HG02588 (cell line): ENCODE measurements at regions not wholly inside any gene's neighbourhood (a gene's known extent, or its start where the extent isn't known, plus 50 kb on each side); places are given as distances from the start of the nearest gene placed in this dataset.

Source experiments
- ATAC-seq: cut with Tn5 transposase; IDR thresholded peaks from one replicate; pipeline ENCODE4 v1.9.1; 2021; ENCODE audit warnings: mild to moderate bottlenecking, moderate library complexity; ENCODE audit not compliant: unreplicated experiment

DNA sequence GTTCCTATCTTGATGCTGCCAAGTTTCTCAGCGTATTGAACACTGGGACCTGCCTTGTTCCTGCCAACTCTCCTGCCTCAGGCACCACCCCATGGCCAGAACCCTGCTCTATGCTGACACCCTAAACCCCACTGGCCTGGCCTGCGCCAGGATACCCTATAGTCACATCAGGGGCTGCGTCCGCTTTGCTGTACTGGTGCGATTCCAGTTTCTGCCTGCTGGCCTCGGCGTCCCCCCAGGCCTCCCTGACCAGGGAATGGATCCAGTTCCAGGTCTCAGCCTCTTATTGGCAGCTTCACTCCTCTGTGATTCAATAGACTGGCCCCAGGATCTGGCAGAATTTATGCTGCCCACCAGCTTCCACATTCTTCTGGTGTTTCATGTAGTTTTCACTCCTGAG is 55.0 kb downstream of the GPR6 start:
- no peak for ATAC-seq

DNA sequence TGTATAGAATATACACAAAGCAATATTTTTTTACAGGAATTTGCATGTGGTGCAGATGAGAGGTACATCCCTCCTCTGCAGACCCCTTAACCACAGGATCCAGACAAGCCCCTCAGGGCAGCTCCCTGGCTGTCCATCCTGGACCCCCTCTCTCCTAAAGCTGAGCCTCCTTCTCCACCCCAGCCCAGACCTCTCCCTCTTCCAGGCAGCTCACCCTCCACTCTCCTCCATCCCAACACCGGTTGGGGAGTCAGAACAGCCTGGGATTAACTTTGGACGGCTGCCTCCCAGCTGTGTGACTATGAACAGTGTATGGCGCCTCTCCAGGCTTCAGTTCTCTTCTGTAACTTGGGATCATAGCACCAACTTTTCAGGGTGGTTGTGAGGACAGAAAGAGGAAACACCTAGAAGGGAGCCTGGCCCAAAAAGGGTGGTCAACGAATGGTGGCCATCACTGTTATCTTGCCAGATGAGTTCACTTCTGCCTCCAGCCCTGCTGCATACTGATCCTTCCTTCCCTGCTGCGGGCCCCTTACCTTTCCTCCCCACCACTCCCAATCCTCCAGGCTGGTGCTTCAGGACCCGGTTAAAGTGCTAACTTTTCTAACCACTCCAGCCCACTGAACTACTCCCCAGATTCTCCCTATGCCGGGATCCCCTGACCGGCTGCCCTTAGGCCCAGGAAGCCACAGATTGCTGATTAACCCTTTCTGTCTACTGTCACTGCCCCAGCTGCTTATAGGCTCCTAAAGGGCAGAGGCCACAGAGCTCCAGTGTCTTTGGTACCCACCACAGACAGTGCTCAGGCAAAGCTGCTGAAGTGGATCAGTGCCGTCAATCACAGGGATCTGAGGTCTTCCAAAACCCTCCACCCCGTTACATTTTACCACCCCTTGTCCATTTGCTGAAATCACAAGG is 55.9 kb downstream of the GPR6 start:
- ATAC-seq = no peak

DNA sequence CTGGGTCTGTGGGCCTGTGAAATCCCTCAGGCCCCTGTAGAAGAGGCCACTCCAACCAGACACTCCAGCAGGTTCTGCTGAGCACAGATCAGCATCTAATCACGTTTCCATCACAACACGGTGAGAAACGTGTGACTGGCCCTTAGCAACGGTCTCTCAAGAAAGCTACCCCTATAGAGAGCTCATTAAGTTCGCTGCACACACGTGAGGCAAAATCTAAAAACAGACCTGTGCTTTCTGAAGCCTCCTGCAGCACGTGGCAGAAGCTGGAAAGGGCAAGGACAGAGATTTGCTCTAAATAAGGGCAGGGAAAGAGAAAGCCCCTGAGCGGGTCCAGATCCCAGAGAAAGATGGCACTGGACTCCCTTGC is 56.5 kb downstream of the GPR6 start:
- ATAC-seq = no peak

DNA sequence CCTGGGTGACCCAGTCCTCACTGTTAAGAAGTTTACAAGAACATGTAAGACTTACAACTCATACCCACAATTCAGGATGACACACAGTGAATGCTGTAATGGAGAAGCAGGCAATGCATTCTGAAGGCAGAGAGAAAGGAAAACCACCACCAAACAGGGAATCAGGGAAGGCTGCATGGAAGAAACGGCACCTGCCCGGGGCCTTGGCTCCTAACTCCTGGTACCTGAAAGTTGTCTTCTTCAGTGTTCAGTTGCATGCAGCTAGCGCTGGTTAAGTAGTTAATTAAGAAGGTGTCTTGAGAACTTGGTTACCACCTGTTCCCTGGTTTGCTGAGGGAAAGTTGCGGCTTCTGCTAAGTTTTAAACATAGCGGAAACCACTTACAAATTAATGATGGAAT is 57.2 kb downstream of the GPR6 start:
- ATAC-seq = no peak

DNA sequence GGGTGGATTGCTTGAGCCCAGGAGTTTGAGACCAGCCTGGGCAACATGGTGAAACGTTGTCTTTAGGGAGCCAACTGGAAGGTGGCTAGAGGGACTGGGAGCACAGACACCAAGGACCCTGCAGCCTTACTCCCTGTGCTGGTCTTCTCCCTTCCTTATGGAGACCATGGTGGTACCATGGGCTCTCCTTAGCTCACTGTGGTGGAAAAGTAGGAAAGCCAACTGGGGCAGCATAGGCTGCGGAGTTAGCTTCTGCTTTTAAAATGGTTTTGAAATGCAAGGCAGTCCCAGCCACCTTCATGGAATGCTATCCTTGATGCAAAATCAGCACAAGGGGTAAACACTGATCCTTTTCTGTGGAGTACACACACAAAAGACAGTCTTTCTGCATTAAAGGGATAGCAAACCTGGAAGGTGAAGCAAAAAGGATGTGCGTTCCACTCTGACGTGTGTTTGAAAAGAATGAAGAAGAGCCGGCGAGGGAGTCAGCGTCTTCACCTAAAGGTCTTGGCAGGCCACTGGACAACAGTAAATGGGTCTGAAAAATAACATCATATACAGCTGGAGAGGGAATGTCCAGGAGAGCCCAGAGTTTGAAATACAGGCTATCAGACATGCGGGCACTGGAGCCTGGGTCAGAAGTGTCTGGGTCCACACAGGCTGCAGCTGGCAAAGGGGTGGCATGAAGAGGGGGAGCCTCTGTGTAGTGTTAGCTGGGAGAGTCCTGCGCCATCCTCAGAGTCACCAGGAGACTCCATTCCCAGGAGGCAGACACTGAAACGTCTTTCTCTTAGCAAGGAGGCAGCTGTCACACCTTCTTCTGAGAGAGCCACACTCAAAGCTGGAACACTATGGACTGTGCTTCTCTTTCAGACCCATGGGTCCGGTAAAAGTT is 58.5 kb downstream of the GPR6 start:
- no peak for ATAC-seq

DNA sequence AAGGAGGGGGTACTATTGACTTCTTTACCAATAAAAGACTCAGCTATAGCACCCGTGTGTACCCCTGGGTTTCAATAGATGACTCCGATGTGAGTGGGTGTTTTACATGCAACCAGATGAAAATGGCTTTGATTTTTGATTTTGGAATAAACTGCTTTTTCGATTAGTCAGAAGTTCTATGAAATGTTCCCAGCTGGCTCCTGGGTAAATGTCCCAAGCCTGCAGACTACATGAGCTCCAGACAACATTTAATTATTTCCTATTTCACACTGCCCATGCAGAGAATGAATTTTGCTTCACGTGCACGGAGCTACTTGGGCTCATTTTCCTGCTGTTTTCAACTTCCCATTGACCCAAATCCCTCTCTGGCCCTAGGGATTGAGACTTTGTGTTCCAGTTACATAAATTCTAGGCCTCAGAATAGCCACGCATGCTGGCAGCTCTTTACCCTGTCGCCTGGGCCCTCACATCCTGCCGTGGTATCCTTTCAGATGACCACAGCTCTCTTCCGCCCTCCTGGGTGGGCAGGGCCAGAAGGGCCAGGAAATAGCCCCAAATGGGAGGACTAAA is 59.7 kb downstream of the GPR6 start:
- ATAC-seq = no peak

DNA sequence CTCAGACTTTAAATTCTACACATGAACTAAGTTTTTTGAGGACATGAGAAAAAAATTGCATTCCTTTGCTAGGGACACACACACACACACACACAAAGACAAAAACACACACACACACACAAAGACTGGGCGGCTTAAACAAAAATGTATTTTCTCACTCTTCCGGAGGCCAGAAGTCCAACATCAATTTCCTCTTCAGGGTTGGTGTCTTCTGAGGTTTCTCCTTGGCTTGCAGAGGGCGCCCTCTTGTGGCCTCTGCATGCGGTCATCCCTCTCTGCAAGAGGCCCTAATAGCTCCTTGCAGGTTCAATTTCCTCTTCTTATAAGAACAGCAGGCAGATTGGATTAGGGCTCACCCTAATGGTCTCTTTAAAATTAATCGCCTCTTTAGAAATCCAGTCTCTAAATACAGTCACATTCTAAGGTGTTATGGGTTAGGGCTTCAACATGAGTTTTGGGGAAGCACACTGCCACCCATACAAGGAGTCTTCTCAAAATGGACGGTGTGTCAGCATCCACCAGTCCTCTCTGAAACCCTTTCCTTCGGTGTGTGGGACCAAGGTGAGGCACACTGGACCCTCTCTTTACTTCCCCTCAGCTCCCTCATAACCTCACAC is 61.4 kb downstream of the GPR6 start:
- ATAC-seq = peak; percentile 84

DNA sequence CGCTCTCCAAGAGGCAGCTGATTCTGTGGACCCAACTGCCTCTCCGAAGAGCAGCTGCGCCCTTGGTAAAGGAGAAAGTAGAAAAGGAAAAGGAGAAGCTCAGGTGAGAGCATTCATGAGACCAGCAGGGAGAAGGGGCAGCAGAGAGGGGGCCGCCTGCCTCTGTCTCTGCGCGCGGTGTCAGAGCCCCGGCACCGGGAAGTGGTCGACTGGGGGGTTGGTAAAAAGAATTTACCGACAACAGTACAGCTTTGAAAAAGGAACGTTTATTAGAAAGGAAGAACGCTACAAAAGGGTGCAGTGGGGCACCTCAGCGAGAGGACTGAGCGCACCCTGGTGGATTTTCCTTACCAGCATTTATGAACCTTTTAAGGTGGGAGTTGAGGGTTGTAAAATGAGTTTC is 61.9 kb downstream of the GPR6 start:
- ATAC-seq = peak; percentile 43

DNA sequence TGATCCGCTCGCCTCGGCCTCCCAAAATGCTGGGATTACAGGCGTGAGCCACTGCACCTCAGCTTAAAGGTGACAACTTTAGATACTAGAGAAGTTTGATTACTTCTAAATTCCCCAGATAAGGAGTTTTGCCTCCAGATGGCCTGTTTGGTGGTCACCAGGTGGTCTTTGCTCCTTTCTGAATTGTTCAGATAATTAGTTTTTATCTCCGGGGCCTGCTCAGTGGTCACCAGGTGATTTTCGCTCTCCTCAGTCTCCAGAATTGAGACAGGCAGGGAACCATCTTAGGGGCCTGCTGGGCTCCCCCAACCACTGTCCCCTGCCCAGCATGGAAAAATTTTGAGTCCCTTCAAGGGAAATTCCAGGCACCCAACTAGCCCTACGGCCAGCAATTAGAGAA is 62.6 kb downstream of the GPR6 start:
- no peak for ATAC-seq

DNA sequence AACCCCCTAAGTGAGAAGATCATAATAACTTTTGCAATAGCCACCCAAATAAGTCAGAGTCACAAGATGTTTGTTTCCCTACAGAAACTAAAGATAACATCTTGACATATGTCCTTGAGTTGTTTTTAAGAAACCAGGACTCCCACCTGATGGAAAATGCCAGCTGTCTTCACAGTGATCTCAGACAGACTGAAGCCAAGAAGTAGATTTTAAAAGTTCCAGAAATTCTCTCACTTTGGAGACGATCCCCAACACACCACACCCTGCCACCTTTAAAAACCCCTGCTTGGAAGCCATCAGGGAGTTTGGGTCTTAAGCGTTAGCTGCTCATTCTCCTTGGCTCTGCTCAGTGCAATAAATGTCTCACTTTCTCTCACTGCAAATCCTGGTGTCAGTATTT is 63.0 kb downstream of the GPR6 start:
- ATAC-seq = no peak

DNA sequence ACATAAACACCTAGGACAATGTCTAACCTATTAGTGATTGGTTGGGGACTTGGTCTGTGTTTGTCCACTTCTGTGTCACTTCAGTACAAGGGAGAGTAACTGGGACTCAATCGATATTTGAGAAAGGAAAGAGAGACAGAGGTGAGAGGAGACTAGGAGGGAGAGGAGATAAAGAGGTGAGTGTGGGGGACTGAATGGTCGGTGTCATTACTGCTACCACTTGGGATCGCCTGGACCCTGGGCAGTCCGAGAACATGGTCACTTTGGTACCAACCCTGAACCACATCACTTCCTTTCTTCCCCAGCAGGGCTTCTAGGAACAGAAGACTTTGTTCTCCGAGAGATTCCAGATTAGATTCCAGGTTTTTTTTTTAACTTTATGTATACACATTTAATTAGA is 63.7 kb downstream of the GPR6 start:
- ATAC-seq = no peak

DNA sequence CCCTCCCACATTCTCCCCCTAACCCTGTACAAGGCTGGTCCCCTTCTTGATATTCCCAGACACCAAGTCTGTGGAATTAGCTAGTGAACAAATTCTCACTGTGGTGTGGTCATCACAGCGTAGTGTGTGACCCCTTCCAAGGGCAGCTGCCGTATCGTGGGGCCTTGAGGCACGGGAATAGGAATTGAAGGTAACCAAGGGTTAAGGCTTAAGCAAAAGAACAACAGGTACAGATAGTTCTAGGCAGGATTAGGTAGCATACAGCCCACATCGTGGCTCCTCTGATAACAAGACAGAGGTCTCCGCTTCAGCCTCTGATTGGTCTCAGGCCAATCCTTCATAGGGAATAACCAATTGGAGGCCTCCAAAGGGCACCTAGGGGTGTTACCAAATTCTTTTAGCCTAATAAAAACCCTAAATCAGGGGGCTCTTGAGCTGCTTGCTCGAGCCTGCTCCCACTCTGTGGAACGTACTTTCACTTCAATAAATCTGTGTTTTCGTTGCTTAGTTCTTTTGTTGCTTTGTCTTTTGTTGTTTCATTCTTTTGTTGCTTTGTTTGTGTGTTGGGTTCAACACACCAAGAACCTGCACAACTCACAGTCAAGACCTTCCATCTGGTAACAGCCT is 64.7 kb downstream of the GPR6 start:
- ATAC-seq = no peak

DNA sequence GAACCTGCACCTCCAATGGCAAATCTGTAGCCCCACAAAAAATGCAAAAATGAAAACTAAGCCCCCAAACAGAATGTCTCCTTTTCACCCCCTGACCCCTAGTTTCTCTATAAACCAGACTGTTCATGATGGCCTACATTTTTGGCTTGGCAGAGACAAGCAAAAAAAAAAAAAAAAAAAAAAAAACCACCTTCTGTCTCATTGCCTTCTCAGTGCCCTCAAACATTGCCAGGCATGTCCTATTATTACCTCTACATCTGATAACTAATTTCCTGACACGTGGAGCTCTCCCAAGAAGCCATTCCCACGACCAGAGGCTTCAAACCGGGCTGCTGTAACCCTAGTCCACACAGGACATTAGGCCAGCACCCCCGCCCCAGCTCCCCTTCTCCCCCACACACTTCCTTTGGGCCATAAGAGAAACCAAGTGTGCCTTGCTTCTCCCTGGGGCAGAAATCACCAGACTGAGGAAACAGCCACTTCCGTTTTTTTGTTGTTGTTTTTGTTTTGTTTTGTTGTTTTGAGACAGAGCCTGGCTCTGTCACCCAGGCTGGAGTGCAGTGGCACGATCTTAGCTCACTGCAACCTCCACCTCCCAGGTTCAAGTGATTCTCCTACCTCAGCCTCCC is 65.4 kb downstream of the GPR6 start:
- no peak for ATAC-seq

DNA sequence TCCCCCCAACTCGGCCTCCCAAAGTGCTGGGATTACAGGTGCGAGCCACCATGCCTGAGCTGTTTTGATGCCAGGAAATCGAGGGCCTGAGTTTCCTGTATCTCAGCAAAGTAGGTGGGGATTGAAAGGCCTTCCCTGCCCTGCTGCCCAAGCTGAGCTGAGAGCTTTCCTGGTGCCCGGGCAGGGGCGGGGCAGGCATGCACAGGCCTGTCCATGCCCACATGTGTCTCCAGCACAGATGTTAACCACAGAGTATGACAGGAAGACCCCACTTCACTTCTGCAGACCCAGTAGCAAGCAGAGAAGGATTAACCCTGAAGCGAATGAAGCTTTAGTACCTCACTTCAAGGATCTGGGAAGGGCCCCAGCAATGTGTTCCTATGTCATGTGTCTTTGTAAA is 66.0 kb downstream of the GPR6 start:
- ATAC-seq = no peak

DNA sequence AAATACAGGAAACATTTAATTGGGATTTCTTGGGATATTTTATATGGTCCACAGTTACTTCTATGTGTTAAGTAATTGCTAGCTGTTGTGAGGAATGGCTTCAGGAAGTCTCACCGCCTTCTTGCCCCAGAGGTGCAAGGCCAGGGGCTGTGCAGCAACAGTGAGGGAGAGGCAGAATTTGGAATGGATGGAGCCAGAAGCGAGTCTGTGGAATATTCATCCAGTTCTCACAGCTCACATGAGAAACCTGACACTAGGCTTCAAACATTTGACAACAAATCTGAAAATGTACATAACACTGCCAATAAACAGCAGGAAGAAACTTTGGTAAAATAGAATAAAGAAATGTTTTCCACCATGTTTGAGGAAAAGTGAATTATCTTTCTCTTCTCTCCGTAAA is 66.5 kb downstream of the GPR6 start:
- no peak for ATAC-seq

DNA sequence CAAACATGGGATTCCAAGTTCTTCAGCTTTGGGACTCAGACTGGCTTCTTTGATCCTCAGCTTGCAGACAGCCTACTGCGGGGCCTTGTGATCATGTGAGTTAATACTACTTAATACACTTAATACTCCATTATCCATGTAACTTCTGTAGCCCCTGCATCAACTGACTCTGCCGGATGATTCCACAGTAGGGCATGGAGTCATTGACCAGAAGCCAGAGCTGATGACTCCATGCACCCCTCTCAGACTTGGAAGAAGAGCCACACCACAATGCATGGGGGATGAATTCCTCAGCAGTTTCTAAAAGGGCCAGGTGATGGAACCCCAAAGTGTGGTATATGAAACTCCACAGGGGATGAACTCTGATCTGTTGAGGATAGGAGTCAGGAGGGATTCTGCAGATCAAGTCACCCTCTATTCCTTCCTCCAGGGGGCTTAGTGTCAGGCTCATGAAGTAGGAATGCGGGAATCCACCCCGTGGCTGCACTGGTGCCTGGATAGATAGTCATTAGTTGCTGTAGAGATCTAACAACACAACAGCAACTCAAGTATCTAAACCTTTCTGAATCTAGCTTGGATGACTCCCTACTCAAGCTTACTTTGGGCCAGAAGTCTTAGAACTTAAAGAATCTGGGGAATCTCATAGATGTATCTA is 70.2 kb downstream of the GPR6 start:
- no peak for ATAC-seq

DNA sequence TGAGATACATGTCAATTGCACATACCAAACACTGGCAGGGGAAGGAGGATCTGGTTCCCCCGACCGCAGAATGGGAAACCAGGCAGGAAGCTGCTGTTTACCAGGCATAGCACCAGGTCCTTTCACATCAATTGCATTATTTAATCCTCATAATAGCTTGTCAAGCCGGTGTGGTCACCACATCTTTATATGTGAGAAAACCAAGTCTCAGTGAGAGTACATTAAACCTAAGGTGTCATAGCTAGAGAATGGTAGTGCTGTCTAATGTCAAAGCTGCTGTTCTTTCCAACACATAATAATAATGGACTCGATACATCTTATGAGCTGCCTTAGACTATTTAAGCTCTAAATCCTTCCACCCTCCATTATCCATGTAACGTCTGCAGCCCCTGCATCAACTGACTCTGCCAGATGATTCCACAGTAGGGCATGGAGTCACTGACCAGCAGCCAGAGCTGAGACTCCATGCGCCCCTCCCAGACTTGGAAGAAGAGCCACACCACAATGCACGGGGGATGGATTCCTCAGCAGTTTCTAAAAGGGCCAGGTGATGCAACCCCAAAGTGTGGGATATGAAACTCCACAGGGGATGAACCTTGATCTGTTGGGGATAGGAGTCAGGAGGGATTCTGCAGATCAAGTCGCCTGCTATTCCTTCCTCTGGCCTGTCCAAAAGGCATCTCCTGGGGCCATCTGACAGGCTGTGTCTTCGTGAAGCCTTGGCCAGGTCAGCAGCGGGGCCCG is 71.8 kb downstream of the GPR6 start:
- ATAC-seq = no peak
